Type B pancreatic cell (in vitro differentiated cells): ENCODE measurements at regions not wholly inside any gene's neighbourhood (a gene's known extent, or its start where the extent isn't known, plus 50 kb on each side); places are given as distances from the start of the nearest gene placed in this dataset.

ENCODE experiments used
- DNase-seq: peaks from one replicate; pipeline ENCODE4 v3.0.0; 2021; ENCODE audit warnings: mixed read lengths; ENCODE audit not compliant: unreplicated experiment; ENCODE audit errors: extremely low spot score
- H3K27ac Mint-ChIP-seq: 2 replicates; pipeline ENCODE4 v1.8.0; 2021; ENCODE audit warnings: mild to moderate bottlenecking, mixed read lengths
- H3K27me3 Mint-ChIP-seq: 2 replicates; pipeline ENCODE4 v1.8.0; 2021; ENCODE audit warnings: mixed read lengths
- H3K36me3 Mint-ChIP-seq: 2 replicates; pipeline ENCODE4 v1.8.0; 2021; ENCODE audit warnings: mixed read lengths
- H3K4me1 Mint-ChIP-seq: one replicate; pipeline ENCODE4 v1.8.0; 2021; ENCODE audit warnings: mixed read lengths; ENCODE audit not compliant: unreplicated experiment
- H3K4me3 Mint-ChIP-seq: 2 replicates; pipeline ENCODE4 v1.8.0; 2021; ENCODE audit warnings: mild to moderate bottlenecking, mixed read lengths
- H3K9me3 Mint-ChIP-seq: 2 replicates; pipeline ENCODE4 v1.8.0; 2021; ENCODE audit warnings: mixed read lengths
- TF ChIP-seq, protein P1 (sequence below): fragments of 200-600 bp; sonication (generic); conservative IDR thresholded peaks from 2 replicates; pipeline ENCODE4 v1.5.0; 2021; ENCODE audit warnings: antibody characterized with exemption, mild to moderate bottlenecking

DNA sequence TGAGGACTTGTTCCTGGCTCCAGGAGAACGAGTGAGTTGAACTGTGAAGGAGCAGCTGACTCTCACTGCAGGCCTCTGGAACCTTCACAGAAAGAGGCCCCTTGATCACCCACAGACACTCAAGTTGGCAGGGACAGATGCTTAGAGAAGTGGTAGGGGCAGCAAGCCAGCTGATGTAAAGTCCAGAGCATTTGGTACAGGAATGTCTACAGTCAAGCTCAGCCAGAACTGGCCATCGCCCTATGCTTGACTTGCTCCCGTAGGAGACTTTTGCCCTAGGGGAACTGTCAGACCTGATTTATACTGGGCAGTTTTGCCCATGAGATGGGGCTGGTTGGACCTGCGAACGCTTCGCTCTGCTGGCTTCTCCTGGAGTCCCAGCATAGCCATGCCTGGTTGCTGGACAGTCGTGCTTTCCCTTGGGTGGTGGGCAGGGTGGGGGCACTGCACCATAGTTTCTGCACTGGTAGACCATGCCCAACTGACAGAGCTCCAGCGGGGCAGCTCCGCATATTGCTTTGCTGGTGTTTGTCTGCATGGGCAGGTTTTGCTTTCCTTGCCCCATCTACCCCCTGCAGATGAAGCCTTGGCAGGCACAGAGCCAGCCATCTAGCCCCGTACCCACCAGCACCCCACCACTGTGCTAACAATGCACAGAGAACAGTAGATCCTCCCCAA lies 977.7 kb downstream of the JRKL start:
- H3K4me3 Mint-ChIP-seq = no peak overlapping the region
- no peak overlapping the region for H3K27ac Mint-ChIP-seq
- peaks cover 6% of the 10 kb centered on the region for H3K9me3 Mint-ChIP-seq
- DNase-seq = no peak
- no peaks in the 10 kb centered on the region for H3K36me3 Mint-ChIP-seq
- H3K27me3 Mint-ChIP-seq = no peaks in the 10 kb centered on the region
- no peaks in the 10 kb centered on the region for H3K4me1 Mint-ChIP-seq
- TF ChIP-seq, protein P1, sequence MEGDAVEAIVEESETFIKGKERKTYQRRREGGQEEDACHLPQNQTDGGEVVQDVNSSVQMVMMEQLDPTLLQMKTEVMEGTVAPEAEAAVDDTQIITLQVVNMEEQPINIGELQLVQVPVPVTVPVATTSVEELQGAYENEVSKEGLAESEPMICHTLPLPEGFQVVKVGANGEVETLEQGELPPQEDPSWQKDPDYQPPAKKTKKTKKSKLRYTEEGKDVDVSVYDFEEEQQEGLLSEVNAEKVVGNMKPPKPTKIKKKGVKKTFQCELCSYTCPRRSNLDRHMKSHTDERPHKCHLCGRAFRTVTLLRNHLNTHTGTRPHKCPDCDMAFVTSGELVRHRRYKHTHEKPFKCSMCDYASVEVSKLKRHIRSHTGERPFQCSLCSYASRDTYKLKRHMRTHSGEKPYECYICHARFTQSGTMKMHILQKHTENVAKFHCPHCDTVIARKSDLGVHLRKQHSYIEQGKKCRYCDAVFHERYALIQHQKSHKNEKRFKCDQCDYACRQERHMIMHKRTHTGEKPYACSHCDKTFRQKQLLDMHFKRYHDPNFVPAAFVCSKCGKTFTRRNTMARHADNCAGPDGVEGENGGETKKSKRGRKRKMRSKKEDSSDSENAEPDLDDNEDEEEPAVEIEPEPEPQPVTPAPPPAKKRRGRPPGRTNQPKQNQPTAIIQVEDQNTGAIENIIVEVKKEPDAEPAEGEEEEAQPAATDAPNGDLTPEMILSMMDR = no peak

DNA sequence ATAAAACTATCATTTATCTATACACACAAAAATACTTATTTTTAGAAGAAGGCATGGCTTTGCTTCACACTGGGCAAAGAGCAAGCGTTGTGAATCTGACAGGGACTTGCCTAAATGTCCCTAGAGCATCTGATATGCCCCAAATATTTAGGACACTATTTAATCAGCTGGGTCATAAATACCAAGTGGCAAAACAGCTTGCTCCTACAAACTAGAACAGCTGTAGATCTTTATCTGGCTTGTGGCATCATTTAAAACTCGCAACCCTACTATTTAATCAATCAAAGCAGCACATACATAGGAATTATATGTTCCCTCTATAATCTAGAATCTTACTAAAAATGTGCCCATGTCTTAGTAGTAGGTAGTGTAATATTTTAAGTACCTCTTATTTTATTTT lies 999.5 kb downstream of the JRKL start:
- Mint-ChIP-seq H3K36me3 (no peaks in the 10 kb centered on the region), H3K27me3 (no peaks in the 10 kb centered on the region), H3K27ac (no peak overlapping the region), H3K4me3 (no peak overlapping the region), H3K9me3 (peaks cover 7% of the 10 kb centered on the region), H3K4me1 (no peaks in the 10 kb centered on the region)
- TF ChIP-seq, protein P1 = no peak
- DNase-seq = no peak

DNA sequence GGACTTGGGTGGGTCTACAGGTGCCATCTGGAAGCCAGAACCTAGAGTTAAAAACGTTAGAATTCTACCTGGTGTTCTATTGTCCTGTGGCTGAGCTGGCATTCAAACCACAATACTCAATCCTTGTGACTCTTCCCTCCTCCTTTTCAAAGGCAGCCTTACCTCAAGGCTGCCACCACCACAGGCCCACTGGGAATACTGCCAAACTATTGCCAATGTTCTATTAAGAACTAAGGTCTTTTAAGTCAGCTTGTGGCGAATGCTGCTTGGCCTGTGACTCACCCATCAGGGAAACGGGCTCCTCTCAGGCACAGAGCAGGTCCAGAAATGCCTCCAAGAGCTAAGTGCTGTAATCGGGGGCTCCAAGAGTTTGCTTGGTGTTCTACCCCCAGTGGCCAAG lies 1008.4 kb downstream of the JRKL start:
- Mint-ChIP-seq H3K4me3 (no peak overlapping the region), H3K27ac (no peak overlapping the region), H3K9me3 (peaks cover 4% of the 10 kb centered on the region), H3K36me3 (no peaks in the 10 kb centered on the region), H3K4me1 (no peaks in the 10 kb centered on the region), H3K27me3 (no peaks in the 10 kb centered on the region)
- TF ChIP-seq, protein P1 = no peak
- DNase-seq = no peak

DNA sequence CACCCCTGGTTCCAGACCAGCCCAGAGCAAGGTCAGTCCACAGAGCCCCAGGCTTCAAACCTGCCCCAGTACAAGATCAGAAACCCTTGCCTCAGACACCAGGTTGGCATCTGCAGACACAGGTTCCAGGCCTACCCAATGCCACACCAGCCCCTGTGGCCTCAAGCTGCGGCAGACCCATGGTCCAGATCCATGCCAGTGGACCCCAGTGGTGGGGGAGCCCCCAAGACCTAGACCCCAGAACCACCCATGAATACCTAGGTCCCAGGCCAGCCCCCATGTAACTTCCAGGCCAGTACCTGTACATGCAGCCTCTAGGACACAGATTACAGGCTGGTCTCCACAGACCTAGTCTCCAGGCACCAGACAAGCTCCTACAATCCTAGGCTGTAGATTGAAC lies 1019.3 kb downstream of the JRKL start:
- no peak for DNase-seq
- Mint-ChIP-seq H3K4me1 (no peaks in the 10 kb centered on the region), H3K27ac (no peak overlapping the region), H3K4me3 (no peak overlapping the region), H3K36me3 (no peaks in the 10 kb centered on the region), H3K27me3 (no peaks in the 10 kb centered on the region), H3K9me3 (no peaks in the 10 kb centered on the region)
- TF ChIP-seq, protein P1 = no peak

DNA sequence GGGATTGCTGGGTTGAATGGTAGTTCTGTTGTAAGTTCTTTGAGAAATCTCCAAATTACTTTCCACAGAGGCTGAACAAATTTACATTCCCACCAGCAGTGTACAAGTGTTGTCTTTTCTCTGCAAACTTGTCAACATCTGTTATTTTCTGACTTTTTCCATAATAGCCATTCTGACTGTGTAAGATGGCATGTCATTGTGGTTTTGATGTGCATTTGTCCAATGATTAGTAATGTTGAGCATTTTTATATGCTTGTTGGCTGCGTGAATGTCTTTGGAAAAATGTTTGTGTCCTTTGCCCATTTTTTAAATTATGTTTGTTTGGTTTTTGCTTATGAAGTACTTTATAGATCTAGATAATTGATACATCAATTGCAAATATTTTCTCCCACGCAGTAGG lies 1025.0 kb downstream of the JRKL start:
- no peaks in the 10 kb centered on the region for H3K9me3 Mint-ChIP-seq
- H3K4me1 Mint-ChIP-seq = no peaks in the 10 kb centered on the region
- H3K27ac Mint-ChIP-seq = no peak overlapping the region
- no peaks in the 10 kb centered on the region for H3K36me3 Mint-ChIP-seq
- TF ChIP-seq, protein P1 = no peak
- no peaks in the 10 kb centered on the region for H3K27me3 Mint-ChIP-seq
- no peak for DNase-seq
- H3K4me3 Mint-ChIP-seq = no peak overlapping the region

DNA sequence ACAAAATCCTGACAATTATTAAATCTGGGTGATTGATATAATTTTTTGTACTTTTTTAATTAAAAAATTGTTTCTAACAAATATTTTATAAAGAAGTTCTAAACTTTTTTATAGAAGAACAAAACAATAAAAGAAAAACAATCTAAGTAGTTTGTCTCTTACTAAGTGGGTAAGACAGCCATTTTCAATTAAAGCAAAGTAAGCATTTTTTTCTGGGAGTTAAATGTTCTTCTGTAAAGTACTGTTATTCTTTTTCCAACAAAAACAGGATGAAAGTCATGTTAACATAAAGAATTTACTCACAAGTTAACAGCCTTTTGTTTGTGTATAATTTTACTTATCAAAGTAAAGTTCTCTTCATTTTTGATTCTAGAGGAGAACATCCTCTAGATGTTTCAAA lies 1029.9 kb downstream of the JRKL start:
- H3K36me3 Mint-ChIP-seq = no peaks in the 10 kb centered on the region
- no peak for DNase-seq
- H3K4me1 Mint-ChIP-seq = no peaks in the 10 kb centered on the region
- H3K27ac Mint-ChIP-seq = no peak overlapping the region
- H3K27me3 Mint-ChIP-seq = no peaks in the 10 kb centered on the region
- no peak overlapping the region for H3K4me3 Mint-ChIP-seq
- TF ChIP-seq, protein P1 = no peak
- no peaks in the 10 kb centered on the region for H3K9me3 Mint-ChIP-seq
